ENCODE measurements at regions not wholly inside any gene's neighbourhood (a gene's known extent, or its start where the extent isn't known, plus 50 kb on each side); places are given as distances from the start of the nearest gene placed in this dataset.

- Histone ChIP-seq H3K4me1 (ENCODE audit: low read depth) (no peaks in the 10 kb centered on the region), H3K36me3 (ENCODE audit: low read depth) (no peaks in the 10 kb centered on the region), H3K4me3 (no peak overlapping the region), H3K9me3 (no peaks in the 10 kb centered on the region)
- intact Hi-C loops (cut with DNase I, micrococcal nuclease) = no loop called here
- ATAC-seq (no peak), DNase-seq (no peak)
- no peak for TF ChIP-seq CTCF (IDR thresholded peaks at IDR 0.05)
These were observed 60.7 kb upstream of the BDKRB2 start for GRCh38 chr14:96143906-96144305.

GRCh38 chr14:96145116-96145864 lies 59.3 kb upstream of the BDKRB2 start:
- Histone ChIP-seq H3K9me3 (no peaks in the 10 kb centered on the region), H3K4me1 (ENCODE audit: low read depth) (no peaks in the 10 kb centered on the region), H3K4me3 (no peak overlapping the region), H3K36me3 (ENCODE audit: low read depth) (no peaks in the 10 kb centered on the region)
- DNase-seq = no peak
- intact Hi-C loops (cut with DNase I, micrococcal nuclease) = no loop called here
- ATAC-seq = no peak
- no peak for TF ChIP-seq CTCF (IDR thresholded peaks at IDR 0.05)

GRCh38 chr14:96146131-96146771 lies 58.4 kb upstream of the BDKRB2 start:
- H3K36me3 ChIP-seq (ENCODE audit: low read depth) = no peaks in the 10 kb centered on the region
- ATAC-seq (peak; percentile 33), DNase-seq (no peak)
- no peak for TF ChIP-seq CTCF (IDR thresholded peaks at IDR 0.05)
- no peaks in the 10 kb centered on the region for H3K9me3 ChIP-seq
- no peaks in the 10 kb centered on the region for H3K4me1 ChIP-seq (ENCODE audit: low read depth)
- H3K4me3 ChIP-seq = no peak overlapping the region
- intact Hi-C loops (cut with DNase I, micrococcal nuclease) = no loop called here

- no peaks in the 10 kb centered on the region for H3K36me3 ChIP-seq (ENCODE audit: low read depth)
- DNase-seq (no peak), ATAC-seq (no peak)
- no peak overlapping the region for H3K4me3 ChIP-seq
- intact Hi-C loops (cut with DNase I, micrococcal nuclease) = no loop called here
- no peaks in the 10 kb centered on the region for H3K4me1 ChIP-seq (ENCODE audit: low read depth)
- no peaks in the 10 kb centered on the region for H3K9me3 ChIP-seq
- no peak for TF ChIP-seq CTCF (IDR thresholded peaks at IDR 0.05)
These were observed 56.0 kb upstream of the BDKRB2 start for GRCh38 chr14:96148631-96149030.

GRCh38 chr14:96149131-96149530 lies 55.5 kb upstream of the BDKRB2 start:
- TF ChIP-seq CTCF (IDR thresholded peaks at IDR 0.05) = no peak
- no peak overlapping the region for H3K4me3 ChIP-seq
- H3K9me3 ChIP-seq = no peaks in the 10 kb centered on the region
- ATAC-seq (no peak), DNase-seq (no peak)
- intact Hi-C loops (cut with DNase I, micrococcal nuclease) = no loop called here
- no peaks in the 10 kb centered on the region for H3K4me1 ChIP-seq (ENCODE audit: low read depth)
- H3K36me3 ChIP-seq (ENCODE audit: low read depth) = no peaks in the 10 kb centered on the region
